ENCODE measurements at regions not wholly inside any gene's neighbourhood (a gene's known extent, or its start where the extent isn't known, plus 50 kb on each side); places are given as distances from the start of the nearest gene placed in this dataset.

DNA sequence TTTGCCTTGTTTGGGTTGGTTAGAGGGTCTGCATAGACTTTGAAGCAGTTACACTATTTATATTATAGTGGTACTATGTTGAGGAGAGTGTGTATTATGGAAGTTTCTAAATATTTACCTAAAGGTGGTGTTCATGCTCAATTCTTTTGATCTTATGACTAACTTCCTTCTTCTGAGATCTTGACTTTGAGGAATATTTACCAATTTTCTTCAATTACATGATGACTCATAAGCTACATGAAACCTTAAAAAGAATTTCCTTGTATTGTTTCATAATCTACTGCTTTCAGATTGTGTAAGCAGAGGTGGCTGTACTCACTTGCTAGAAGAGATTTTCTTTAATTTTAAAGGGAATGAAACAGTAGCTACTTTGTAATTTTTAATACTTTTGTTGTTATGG, 276.1 kb downstream of the TAF11L14 start:
- Histone ChIP-seq H3K79me2 (ENCODE audit: insufficient read depth, low read length) (no peaks in the 10 kb centered on the region), H3K4me3 (replicated peaks in 1 of 3; ENCODE audit: low read depth in 2 of 3, low read length in 3 of 3) (no peak overlapping the region), H3K4me1 (ENCODE audit: control insufficient read depth in 1 of 2, insufficient read depth in 2 of 2, low read length in 2 of 2) (peaks cover 2 to 12% of the 10 kb centered on the region in 2 donors), H3K27me3 (ENCODE audit: control insufficient read depth in 2 of 2, insufficient read depth in 2 of 2, low read length in 2 of 2) (no peaks in the 10 kb centered on the region), H4K20me1 (ENCODE audit: insufficient read depth, low read length) (no peaks in the 10 kb centered on the region), H3K27ac (ENCODE audit: low read depth in 1 of 2, low read length in 2 of 2) (no peak overlapping the region), H3K4me2 (replicated peaks; ENCODE audit: extremely low read depth, low read length, poor library complexity, severe bottlenecking) (peak overlapping the region; percentile 15), H2AFZ (ENCODE audit: insufficient read depth, low read depth, low read length, poor library complexity, severe bottlenecking) (no peak overlapping the region), H3K9me3 (replicated peaks in 1 of 2; ENCODE audit: control insufficient read depth in 1 of 2, insufficient read depth in 1 of 2, low read length in 2 of 2) (peaks cover 0 to 6% of the 10 kb centered on the region in 2 donors), H3K9ac (ENCODE audit: insufficient read depth, low read length, poor library complexity, severe bottlenecking) (no peak overlapping the region), H3K36me3 (replicated peaks in 1 of 2; ENCODE audit: control insufficient read depth in 1 of 2, insufficient read depth in 2 of 2, low read length in 2 of 2) (no peaks in the 10 kb centered on the region)
- peaks cover 0 to 2% (median 0%) of the 10 kb centered on the region in 3 donors for H3K27me3 Mint-ChIP-seq (ENCODE audit: low read depth in 3 of 3)
- DNase-seq, result peak; percentile 45 to 84 (median 76)
- peaks cover 0 to 4% (median 0%) of the 10 kb centered on the region in 7 donors for H3K9me3 Mint-ChIP-seq
- peaks cover 10% of the 10 kb centered on the region for H3K4me1 Mint-ChIP-seq
- H3K27ac Mint-ChIP-seq, result peak overlapping the region in 2 of 7 donors; percentile 4 to 41
- TF ChIP-seq CTCF (IDR thresholded peaks at IDR 0.05), result no peak
- H3K36me3 Mint-ChIP-seq, result no peaks in the 10 kb centered on the region
- H3K4me3 Mint-ChIP-seq, result no peak overlapping the region
- intact Hi-C loops (cut with micrococcal nuclease), result no loop called here

- no peak for DNase-seq
- peaks cover 0 to 3% (median 0%) of the 10 kb centered on the region in 7 donors for H3K9me3 Mint-ChIP-seq
- Histone ChIP-seq H3K9ac (ENCODE audit: insufficient read depth, low read length, poor library complexity, severe bottlenecking) (no peak overlapping the region), H3K4me3 (replicated peaks in 1 of 3; ENCODE audit: low read depth in 2 of 3, low read length in 3 of 3) (no peak overlapping the region), H2AFZ (ENCODE audit: insufficient read depth, low read depth, low read length, poor library complexity, severe bottlenecking) (no peak overlapping the region), H3K4me1 (ENCODE audit: control insufficient read depth in 1 of 2, insufficient read depth in 2 of 2, low read length in 2 of 2) (peaks cover 2 to 12% of the 10 kb centered on the region in 2 donors), H3K27ac (ENCODE audit: low read depth in 1 of 2, low read length in 2 of 2) (no peak overlapping the region), H3K27me3 (ENCODE audit: control insufficient read depth in 2 of 2, insufficient read depth in 2 of 2, low read length in 2 of 2) (no peaks in the 10 kb centered on the region), H3K79me2 (ENCODE audit: insufficient read depth, low read length) (no peaks in the 10 kb centered on the region), H3K9me3 (replicated peaks in 1 of 2; ENCODE audit: control insufficient read depth in 1 of 2, insufficient read depth in 1 of 2, low read length in 2 of 2) (no peaks in the 10 kb centered on the region), H4K20me1 (ENCODE audit: insufficient read depth, low read length) (no peaks in the 10 kb centered on the region), H3K36me3 (replicated peaks in 1 of 2; ENCODE audit: control insufficient read depth in 1 of 2, insufficient read depth in 2 of 2, low read length in 2 of 2) (no peaks in the 10 kb centered on the region), H3K4me2 (replicated peaks; ENCODE audit: extremely low read depth, low read length, poor library complexity, severe bottlenecking) (no peak overlapping the region)
- peaks cover 13% of the 10 kb centered on the region for H3K4me1 Mint-ChIP-seq
- no peak overlapping the region for H3K4me3 Mint-ChIP-seq
- TF ChIP-seq CTCF (IDR thresholded peaks at IDR 0.05), result no peak
- H3K36me3 Mint-ChIP-seq, result no peaks in the 10 kb centered on the region
- no peak overlapping the region for H3K27ac Mint-ChIP-seq
- peaks cover 0 to 2% (median 0%) of the 10 kb centered on the region in 3 donors for H3K27me3 Mint-ChIP-seq (ENCODE audit: low read depth in 3 of 3)
- 95% methylated on average over 3 of the region's 3 CpGs for WGBS (ENCODE audit: insufficient coverage)
- intact Hi-C loops (cut with micrococcal nuclease), result no loop called here
Measured at GRCh38 chr5:17912794-17913193, 278.5 kb downstream of the TAF11L14 start.

All from CD14-positive monocyte (primary cell).